GM21786 (cell line): ENCODE measurements at regions not wholly inside any gene's neighbourhood (a gene's known extent, or its start where the extent isn't known, plus 50 kb on each side); places are given as distances from the start of the nearest gene placed in this dataset.

ENCODE experiments used
- ATAC-seq: cut with Tn5 transposase; IDR thresholded peaks from one replicate; pipeline ENCODE4 v1.9.1; 2021; ENCODE audit not compliant: unreplicated experiment

DNA sequence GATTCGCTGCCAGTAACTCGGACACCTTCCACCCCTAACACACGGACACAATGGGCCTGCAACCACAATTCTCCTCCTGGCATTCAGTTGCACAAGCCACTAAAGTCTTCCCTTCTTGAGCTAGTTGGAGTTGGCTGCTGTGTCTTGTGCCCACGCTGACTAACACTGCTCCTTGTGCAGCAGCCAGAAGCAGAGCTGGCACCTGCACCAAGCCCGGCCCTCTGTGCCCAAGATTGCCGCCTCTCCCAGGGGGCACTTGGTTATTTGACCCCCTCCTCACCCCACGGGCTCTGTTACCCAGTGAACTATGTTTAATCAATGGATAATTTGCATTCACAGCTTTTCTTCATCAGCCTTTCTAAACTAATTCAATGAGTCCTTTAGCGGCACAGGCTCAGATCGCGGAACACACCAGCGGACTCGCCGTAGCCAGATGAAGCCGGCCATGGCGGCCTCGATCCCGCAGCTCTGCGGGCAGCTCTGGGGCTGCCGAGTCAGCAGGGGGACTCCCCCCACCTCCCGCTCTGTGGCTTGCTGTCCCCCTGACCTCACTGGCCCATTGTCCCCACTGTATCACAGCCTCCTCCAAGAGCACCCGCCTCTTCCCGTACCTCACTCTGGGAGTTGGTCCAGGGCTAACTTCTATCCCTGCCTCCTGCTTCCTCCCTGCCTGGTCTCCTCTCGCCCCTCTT is 94.8 kb upstream of the AFDN start:
- ATAC-seq: no peak

- ATAC-seq: no peak
These were observed 92.7 kb upstream of the AFDN start for GRCh38 chr6:167733740-167734661.

DNA sequence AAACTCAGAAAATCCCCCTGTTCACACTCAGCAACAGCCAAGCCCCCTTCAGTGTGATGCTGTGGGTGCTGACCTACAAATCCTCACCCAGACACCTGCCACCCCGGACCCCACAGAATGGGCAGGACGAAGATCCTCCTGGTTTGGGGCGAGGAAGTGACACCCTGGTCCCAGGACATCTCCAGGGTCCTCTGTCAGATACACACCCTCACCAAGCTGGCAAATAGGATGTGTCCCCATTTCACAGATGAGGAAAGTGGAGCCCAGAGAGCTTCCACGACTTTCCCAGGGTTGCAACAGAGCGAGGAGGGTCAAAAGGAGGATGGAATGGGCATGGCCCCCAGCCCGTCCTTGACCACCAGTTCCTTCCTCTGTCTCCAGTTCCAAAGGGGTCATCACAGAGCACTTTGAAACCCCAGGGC is 92.0 kb upstream of the AFDN start:
- no peak for ATAC-seq

DNA sequence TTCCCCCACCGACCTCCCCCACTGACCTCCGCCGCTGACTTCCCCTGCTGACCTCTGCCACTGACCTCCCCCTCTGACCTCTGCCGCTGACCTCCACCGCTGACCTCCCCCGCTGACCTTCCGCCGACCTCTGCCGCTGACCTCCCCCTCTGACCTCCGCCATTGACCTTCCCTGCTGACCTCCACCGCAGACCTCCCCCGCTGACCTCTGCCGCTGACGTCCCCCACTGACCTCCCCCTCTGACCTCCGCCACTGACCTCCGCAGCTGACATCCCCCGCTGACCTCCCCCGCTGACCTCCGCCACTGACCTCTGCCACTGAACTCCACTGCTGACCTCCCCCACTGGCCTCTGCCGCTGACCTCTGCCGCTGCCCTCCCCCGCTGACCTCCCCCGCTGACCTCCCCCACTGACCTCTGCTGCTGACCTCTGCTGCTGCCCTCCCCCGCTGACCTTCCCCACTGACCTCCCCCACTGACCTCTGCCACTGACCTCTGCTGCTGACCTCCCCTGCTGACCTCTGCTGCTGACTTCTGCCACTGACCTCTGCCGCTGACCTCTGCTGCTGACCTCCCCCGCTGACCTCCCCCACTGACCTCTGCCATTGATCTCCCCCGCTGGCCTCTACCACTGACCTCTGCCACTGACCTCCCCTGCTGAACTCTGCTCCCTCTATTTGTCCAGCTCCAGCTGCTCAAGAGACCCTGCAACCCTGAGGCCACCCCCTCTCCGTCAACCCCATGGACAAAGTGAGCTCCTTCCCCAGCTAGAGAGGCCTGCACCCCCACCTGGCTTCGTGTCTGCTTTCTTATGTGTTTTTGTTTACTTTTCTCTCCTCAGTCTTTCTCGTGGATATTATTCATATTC is 91.4 kb upstream of the AFDN start:
- ATAC-seq: no peak

DNA sequence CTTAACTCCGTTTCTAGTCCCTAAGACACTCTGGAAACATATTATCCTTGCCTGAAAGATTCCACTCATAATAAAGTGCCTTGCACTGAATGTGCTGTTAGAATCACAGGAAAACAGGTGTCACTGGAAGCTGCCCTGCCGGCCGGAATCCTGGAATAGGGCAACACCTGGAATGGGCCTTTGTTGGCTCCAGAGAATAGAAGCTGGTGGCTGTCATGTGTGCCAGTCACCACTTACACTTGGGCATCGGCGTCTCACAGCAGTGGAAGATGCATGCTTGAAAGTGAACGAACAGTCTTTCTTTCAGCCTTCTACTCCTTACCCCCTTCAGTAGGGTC is 90.8 kb upstream of the AFDN start:
- no peak for ATAC-seq

DNA sequence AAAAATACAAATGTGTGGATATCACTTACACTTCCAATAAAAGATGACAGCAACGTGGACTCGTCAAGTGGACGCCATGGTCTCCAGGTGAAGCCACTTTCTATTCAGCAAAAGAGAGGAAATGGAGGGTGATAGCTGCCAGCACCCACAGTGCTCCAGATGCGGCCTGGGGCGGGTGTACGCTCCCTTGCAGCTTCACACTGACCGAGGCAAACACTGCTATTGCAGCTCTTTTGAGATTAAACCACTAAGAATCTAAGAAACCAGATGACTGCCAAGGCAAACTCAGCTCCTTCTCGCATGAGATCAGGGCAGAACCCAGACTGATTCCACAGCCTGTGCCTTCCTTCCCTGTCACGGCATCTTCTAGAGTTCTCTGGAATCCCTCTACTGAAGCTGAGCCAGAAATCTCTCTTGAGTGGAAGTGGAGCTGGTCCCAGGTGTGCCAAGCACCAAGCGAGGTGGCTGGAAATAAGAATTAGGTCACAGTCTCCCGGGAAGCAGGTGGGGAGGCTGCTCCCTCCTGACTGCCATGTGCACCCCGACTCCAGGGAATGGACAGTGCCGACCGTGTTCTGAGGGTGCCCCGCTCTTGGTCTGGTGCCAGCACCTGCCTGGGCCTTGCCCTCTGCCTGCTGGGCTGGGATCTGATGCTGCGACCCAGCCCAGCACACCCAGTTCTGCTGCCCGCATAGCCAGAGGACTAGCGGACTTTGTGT is 90.1 kb upstream of the AFDN start:
- no peak for ATAC-seq

DNA sequence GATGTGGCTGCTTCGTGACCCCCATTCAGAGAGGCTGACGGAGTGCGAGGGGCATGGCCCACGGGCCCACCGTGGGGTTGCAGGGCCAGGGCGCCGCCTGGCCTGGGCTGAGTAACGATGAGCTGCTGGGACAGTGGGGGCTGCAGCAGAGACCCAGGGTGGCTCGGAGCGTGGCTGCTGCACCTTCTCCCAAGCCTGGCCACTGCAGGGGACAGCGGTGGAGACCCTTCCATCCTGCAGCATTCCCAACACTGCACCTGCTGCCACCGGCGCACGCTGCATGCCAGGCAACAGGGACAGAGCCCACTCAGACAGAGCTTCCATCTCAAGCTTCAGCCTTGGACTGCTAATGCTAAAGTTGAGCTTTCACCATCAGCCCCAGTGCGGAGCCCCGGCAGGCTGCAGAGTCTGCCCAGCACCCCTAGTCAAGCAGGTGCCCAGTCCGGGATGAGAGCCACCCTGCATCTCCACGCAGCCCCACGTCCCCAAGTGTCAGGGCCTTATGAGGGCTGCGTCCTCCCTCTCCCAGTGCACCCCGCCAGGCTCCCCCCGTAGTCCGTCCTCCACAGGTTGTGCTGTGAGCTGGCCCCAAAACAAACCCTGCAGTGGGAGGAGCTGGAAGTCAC is 89.4 kb upstream of the AFDN start:
- no peak for ATAC-seq

DNA sequence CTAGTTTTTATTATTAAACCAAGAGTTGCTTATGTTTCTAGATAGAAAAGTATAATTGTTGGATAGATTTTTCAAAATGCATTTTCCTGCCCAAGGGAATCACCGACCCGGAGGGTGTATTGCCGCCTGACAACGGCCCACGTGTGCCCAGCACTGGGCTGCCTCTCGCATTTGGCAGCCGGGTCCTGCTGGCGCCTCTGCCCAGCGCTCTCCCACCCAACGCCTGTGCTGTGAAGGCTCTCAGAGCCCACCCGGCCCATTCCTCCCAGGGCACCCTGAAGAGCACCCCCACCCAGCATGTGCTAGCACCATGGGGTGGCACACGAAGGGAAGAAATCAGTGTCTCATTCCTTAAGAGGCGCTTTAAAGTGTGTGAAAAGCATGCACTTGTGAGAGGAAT is 88.3 kb upstream of the AFDN start:
- no peak for ATAC-seq

GRCh38 chr6:167739721-167740475 is 86.8 kb upstream of the AFDN start:
- no peak for ATAC-seq

GRCh38 chr6:167742719-167743303 is 83.9 kb upstream of the AFDN start:
- ATAC-seq: no peak

- no peak for ATAC-seq
These were observed 81.7 kb upstream of the AFDN start for GRCh38 chr6:167744681-167745669.

- ATAC-seq: no peak
These were observed 80.9 kb upstream of the AFDN start for GRCh38 chr6:167745670-167746389.

- ATAC-seq: no peak
These were observed 80.3 kb upstream of the AFDN start for GRCh38 chr6:167746390-167746907.

GRCh38 chr6:167746975-167747374 is 79.7 kb upstream of the AFDN start:
- ATAC-seq: no peak

DNA sequence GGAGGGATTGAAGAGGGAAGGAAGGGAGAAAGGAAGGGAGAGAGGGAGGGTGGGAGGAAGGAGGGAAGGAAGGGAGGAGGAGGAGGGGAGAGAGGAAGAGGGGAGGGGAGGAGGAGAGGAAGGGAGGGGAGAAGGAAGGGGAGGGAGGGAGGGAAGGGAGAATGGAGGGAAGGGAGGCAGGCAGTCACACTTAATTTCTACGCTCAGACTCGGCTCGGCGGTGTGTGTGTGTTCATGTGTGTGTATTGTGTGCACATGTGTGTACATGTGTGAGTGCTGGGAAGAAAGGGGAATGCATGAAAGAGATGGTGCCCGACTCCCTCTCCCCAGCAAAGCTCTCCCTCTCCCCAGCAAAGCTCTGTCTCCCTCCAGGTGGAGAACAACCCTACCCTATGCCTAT is 79.1 kb upstream of the AFDN start:
- no peak for ATAC-seq

- ATAC-seq: no peak
These were observed 78.7 kb upstream of the AFDN start for GRCh38 chr6:167748046-167748445.
